A673 (cell line): ENCODE measurements at regions not wholly inside any gene's neighbourhood (a gene's known extent, or its start where the extent isn't known, plus 50 kb on each side); places are given as distances from the start of the nearest gene placed in this dataset.
"Not testable (repeated sequence)": the region's sequence is repeated elsewhere in the genome, so short reads cannot be mapped to it uniquely, and the experiment has no call there.

Experiments
- CTCF ChIP-seq: fragments of 300-800, 200-600 bp; sonication (generic); conservative IDR thresholded peaks from 2 replicates; pipeline ENCODE4 v1.5.1; 2017; ENCODE audit warnings: low read depth, mild to moderate bottlenecking, antibody characterized with exemption, low read length, moderate library complexity, mixed read lengths
- EZH2 ChIP-seq: fragments of 200-600 bp; sonication (generic); IDR thresholded peaks from 2 replicates; pipeline ENCODE4 v1.6.1; 2017; ENCODE audit warnings: borderline replicate concordance, low read depth, mild to moderate bottlenecking, mixed read lengths, antibody characterized with exemption, low read length; ENCODE audit not compliant: poor library complexity, severe bottlenecking

DNA sequence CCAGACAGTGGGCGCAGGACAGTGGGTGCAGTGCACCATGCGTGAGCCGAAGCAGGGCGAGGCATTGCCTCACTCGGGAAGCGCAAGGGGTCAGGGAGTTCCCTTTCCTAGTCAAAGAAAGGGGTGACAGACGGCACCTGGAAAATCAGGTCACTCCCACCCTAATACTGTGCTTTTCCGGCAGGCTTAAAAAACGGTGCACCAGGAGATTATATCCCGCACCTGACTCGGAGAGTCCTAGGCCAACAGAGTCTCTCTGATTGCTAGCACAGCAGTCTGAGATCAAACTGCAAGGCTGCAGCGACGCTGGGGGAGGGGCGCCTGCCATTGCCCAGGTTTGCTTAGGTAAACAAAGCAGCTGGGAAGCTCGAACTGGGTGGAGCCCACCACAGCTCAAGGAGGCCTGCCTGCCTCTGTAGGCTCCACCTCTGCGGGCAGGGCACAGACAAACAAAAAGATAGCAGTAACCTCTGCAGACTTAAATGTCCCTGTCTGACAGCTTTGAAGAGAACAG, 116.4 kb downstream of the CXCL12 start:
- not testable (repeated sequence) for TF ChIP-seq CTCF, EZH2
